Stimulated activated naive CD8-positive, alpha-beta T cell treated with anti-CD3 and anti-CD28 coated beads, Interleukin-15, Interleukin-2, amounts not matched to agents 100 ng/mL and 50 ng/mL, for 24 hours (primary cell): ENCODE measurements at regions not wholly inside any gene's neighbourhood (a gene's known extent, or its start where the extent isn't known, plus 50 kb on each side); places are given as distances from the start of the nearest gene placed in this dataset.
"Not testable (repeated sequence)": the region's sequence is repeated elsewhere in the genome, so short reads cannot be mapped to it uniquely, and the experiment has no call there.

Experiments
- H3K27ac Mint-ChIP-seq: one replicate; pipeline ENCODE4 v1.8.0; 2021; ENCODE audit warnings: mild to moderate bottlenecking, mixed read lengths
- H3K27me3 Mint-ChIP-seq: one replicate; pipeline ENCODE4 v1.8.0; 2021; ENCODE audit warnings: mixed read lengths
- H3K36me3 Mint-ChIP-seq: one replicate; pipeline ENCODE4 v1.8.0; 2021; ENCODE audit warnings: low read depth, mixed read lengths
- H3K4me1 Mint-ChIP-seq: one replicate; pipeline ENCODE4 v1.8.0; 2021; ENCODE audit warnings: low read depth, mixed read lengths
- H3K4me3 Mint-ChIP-seq: one replicate; pipeline ENCODE4 v1.8.0; 2021; ENCODE audit warnings: mild to moderate bottlenecking, mixed read lengths
- H3K9me3 Mint-ChIP-seq: one replicate; pipeline ENCODE4 v1.8.0; 2021; ENCODE audit warnings: mixed read lengths

GRCh38 chr15:20309395-20309794, 232.2 kb downstream of the GOLGA6L6 start:
- not testable (repeated sequence) for H3K27me3 Mint-ChIP-seq, H3K4me3 Mint-ChIP-seq, H3K27ac Mint-ChIP-seq, H3K9me3 Mint-ChIP-seq, H3K4me1 Mint-ChIP-seq, H3K36me3 Mint-ChIP-seq

GRCh38 chr15:20308027-20308690, 233.4 kb downstream of the GOLGA6L6 start:
- H3K27me3 Mint-ChIP-seq, H3K4me3 Mint-ChIP-seq, H3K27ac Mint-ChIP-seq, H3K36me3 Mint-ChIP-seq, H3K9me3 Mint-ChIP-seq, H3K4me1 Mint-ChIP-seq: not testable (repeated sequence)

GRCh38 chr15:20307137-20307536, 234.5 kb downstream of the GOLGA6L6 start:
- H3K4me1 Mint-ChIP-seq, H3K27ac Mint-ChIP-seq, H3K36me3 Mint-ChIP-seq, H3K27me3 Mint-ChIP-seq, H3K9me3 Mint-ChIP-seq, H3K4me3 Mint-ChIP-seq: not testable (repeated sequence)

GRCh38 chr15:20306497-20307106, 235.0 kb downstream of the GOLGA6L6 start:
- not testable (repeated sequence) for H3K4me3 Mint-ChIP-seq, H3K4me1 Mint-ChIP-seq, H3K27me3 Mint-ChIP-seq, H3K9me3 Mint-ChIP-seq, H3K27ac Mint-ChIP-seq, H3K36me3 Mint-ChIP-seq

GRCh38 chr15:20305912-20306311, 235.7 kb downstream of the GOLGA6L6 start:
- H3K36me3 Mint-ChIP-seq, H3K9me3 Mint-ChIP-seq, H3K4me1 Mint-ChIP-seq, H3K27ac Mint-ChIP-seq, H3K27me3 Mint-ChIP-seq, H3K4me3 Mint-ChIP-seq: not testable (repeated sequence)

GRCh38 chr15:20305015-20305465, 236.6 kb downstream of the GOLGA6L6 start:
- H3K27me3 Mint-ChIP-seq, H3K4me1 Mint-ChIP-seq, H3K36me3 Mint-ChIP-seq, H3K4me3 Mint-ChIP-seq, H3K9me3 Mint-ChIP-seq, H3K27ac Mint-ChIP-seq: not testable (repeated sequence)

- not testable (repeated sequence) for H3K36me3 Mint-ChIP-seq, H3K27me3 Mint-ChIP-seq, H3K4me3 Mint-ChIP-seq, H3K4me1 Mint-ChIP-seq, H3K27ac Mint-ChIP-seq, H3K9me3 Mint-ChIP-seq
Measured at GRCh38 chr15:20304282-20305014, 237.2 kb downstream of the GOLGA6L6 start.

- H3K9me3 Mint-ChIP-seq, H3K27ac Mint-ChIP-seq, H3K36me3 Mint-ChIP-seq, H3K27me3 Mint-ChIP-seq, H3K4me3 Mint-ChIP-seq, H3K4me1 Mint-ChIP-seq: not testable (repeated sequence)
Measured at GRCh38 chr15:20303248-20304171, 238.1 kb downstream of the GOLGA6L6 start.

GRCh38 chr15:20302141-20303069, 239.2 kb downstream of the GOLGA6L6 start:
- not testable (repeated sequence) for H3K9me3 Mint-ChIP-seq, H3K27ac Mint-ChIP-seq, H3K4me1 Mint-ChIP-seq, H3K4me3 Mint-ChIP-seq, H3K27me3 Mint-ChIP-seq, H3K36me3 Mint-ChIP-seq

- not testable (repeated sequence) for H3K4me3 Mint-ChIP-seq, H3K9me3 Mint-ChIP-seq, H3K27me3 Mint-ChIP-seq, H3K27ac Mint-ChIP-seq, H3K36me3 Mint-ChIP-seq, H3K4me1 Mint-ChIP-seq
Measured at GRCh38 chr15:20301471-20302081, 240.0 kb downstream of the GOLGA6L6 start.

- H3K27ac Mint-ChIP-seq, H3K4me3 Mint-ChIP-seq, H3K9me3 Mint-ChIP-seq, H3K27me3 Mint-ChIP-seq, H3K36me3 Mint-ChIP-seq, H3K4me1 Mint-ChIP-seq: not testable (repeated sequence)
Measured at GRCh38 chr15:20301041-20301390, 240.6 kb downstream of the GOLGA6L6 start.

- not testable (repeated sequence) for H3K27me3 Mint-ChIP-seq, H3K36me3 Mint-ChIP-seq, H3K27ac Mint-ChIP-seq, H3K9me3 Mint-ChIP-seq, H3K4me1 Mint-ChIP-seq, H3K4me3 Mint-ChIP-seq
Measured at GRCh38 chr15:20300351-20301040, 241.1 kb downstream of the GOLGA6L6 start.

GRCh38 chr15:20297603-20298123, 243.9 kb downstream of the GOLGA6L6 start:
- H3K27ac Mint-ChIP-seq, H3K27me3 Mint-ChIP-seq, H3K4me3 Mint-ChIP-seq, H3K36me3 Mint-ChIP-seq, H3K4me1 Mint-ChIP-seq, H3K9me3 Mint-ChIP-seq: not testable (repeated sequence)
